Thoracic aorta (tissue), 2 donors: ENCODE measurements at regions not wholly inside any gene's neighbourhood (a gene's known extent, or its start where the extent isn't known, plus 50 kb on each side); places are given as distances from the start of the nearest gene placed in this dataset.
"Not testable (repeated sequence)": the region's sequence is repeated elsewhere in the genome, so short reads cannot be mapped to it uniquely, and the experiment has no call there.

Source experiments
- ATAC-seq: fragments of 150-250 bp; one replicate; pipeline ENCODE4 v1.8.0; 2017; ENCODE audit warnings: low read depth; ENCODE audit not compliant: insufficient number of reproducible peaks, low FRiP score
- DNase-seq: peaks from one replicate; pipeline ENCODE4 v3.0.0-alpha.2; 2020; ENCODE audit warnings: low spot score
- H3K27ac ChIP-seq, 2 donors: fragments of 200-600 bp; sonication (generic); 1 replicate in 1 of 2; 2 replicates in 1 of 2; pipeline ENCODE4 v1.5.1; 2016; ENCODE audit warnings: mild to moderate bottlenecking in 2 of 2, moderate library complexity in 2 of 2
- H3K27me3 ChIP-seq: fragments of 200-600 bp; sonication (generic); replicated peaks from 2 replicates; pipeline ENCODE4 v1.6.0; 2016; ENCODE audit warnings: mild to moderate bottlenecking; ENCODE audit not compliant: insufficient read depth
- H3K36me3 ChIP-seq: fragments of 200-600 bp; sonication (generic); one replicate; pipeline ENCODE4 v1.5.1; 2016
- H3K4me1 ChIP-seq, 2 donors: fragments of 200-600 bp; sonication (generic); 1 replicate in 1 of 2; 2 replicates in 1 of 2; pipeline versions ENCODE4 v1.5.1 to v1.6.0; 2016; ENCODE audit warnings: low read depth in 2 of 2, mild to moderate bottlenecking in 1 of 2; ENCODE audit not compliant: control insufficient read depth in 1 of 2
- H3K4me3 ChIP-seq: fragments of 200-600 bp; sonication (generic); 2 replicates; pipeline ENCODE4 v1.5.1; 2016; ENCODE audit warnings: mild to moderate bottlenecking
- H3K9me3 ChIP-seq: fragments of 200-600 bp; sonication (generic); 2 replicates; pipeline ENCODE4 v1.5.1; 2016
- TF ChIP-seq, protein P1 (sequence below): fragments of 200-600 bp; sonication (generic); IDR thresholded peaks from one replicate; pipeline ENCODE4 v1.5.1; 2019; ENCODE audit warnings: antibody characterized with exemption

DNA sequence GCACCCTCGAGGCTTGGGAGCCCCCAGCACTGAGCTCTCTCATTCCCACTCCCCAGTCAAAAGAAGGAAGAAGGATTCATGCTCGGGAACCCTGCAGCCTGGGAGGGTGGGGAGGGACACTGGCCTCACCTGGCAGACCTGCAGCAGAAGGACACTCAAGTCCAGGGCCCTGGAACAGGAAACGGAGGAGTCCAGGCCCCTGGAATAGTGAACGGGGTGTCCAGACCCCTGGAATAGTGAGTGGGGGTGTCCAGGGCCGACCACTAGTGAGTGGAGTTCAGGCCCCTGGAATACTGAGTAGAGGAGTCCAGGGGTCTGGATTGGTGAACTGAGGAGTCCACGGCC is 292.5 kb downstream of the NDUFA10 start:
- no peak for DNase-seq
- no peak overlapping the region for H3K4me3 ChIP-seq

DNA sequence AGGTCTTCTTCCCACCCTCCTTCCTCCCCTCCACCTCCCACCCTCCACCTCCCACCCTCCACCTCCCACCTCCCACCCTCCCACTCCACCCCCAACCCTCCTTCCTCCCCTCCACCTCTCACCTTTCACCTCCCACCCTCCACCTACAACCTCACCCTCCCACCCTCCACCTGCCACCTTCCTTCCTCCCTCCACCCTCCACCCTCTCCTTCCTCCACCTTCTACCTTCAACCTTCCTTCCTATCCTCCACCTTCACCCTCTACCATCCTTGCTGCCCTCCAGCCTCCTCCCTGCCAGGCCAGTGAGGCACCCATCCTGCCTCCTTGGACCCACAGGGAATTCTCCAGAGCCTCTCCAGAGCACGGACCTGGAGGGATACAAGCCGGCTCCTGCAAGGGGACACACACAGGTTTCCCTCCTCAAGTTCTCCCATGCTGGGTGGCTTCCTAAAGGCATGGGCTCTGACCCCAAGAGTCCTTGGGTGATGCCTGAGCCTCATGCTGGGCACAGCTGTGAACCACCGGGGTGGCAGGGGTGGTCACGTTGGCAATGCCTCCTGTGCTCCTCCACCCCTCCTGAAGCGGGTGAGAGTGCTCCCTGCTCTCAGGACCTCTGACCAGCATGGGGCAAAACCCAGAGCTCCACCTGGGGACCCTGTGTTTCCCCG is 293.0 kb downstream of the NDUFA10 start:
- no peak overlapping the region for H3K4me3 ChIP-seq
- no peak overlapping the region for H3K27ac ChIP-seq
- H3K36me3 ChIP-seq: no peaks in the 10 kb centered on the region
- no peaks in the 10 kb centered on the region for H3K9me3 ChIP-seq
- TF ChIP-seq, protein P1, sequence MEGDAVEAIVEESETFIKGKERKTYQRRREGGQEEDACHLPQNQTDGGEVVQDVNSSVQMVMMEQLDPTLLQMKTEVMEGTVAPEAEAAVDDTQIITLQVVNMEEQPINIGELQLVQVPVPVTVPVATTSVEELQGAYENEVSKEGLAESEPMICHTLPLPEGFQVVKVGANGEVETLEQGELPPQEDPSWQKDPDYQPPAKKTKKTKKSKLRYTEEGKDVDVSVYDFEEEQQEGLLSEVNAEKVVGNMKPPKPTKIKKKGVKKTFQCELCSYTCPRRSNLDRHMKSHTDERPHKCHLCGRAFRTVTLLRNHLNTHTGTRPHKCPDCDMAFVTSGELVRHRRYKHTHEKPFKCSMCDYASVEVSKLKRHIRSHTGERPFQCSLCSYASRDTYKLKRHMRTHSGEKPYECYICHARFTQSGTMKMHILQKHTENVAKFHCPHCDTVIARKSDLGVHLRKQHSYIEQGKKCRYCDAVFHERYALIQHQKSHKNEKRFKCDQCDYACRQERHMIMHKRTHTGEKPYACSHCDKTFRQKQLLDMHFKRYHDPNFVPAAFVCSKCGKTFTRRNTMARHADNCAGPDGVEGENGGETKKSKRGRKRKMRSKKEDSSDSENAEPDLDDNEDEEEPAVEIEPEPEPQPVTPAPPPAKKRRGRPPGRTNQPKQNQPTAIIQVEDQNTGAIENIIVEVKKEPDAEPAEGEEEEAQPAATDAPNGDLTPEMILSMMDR: no peak
- DNase-seq (no peak), ATAC-seq (no peak)
- H3K27me3 ChIP-seq: no peaks in the 10 kb centered on the region
- H3K4me1 ChIP-seq: peaks cover 0 to 13% of the 10 kb centered on the region in 2 donors

More for the DNA sequence above, 292.5 kb downstream of the NDUFA10 start:
- H3K9me3 ChIP-seq: no peaks in the 10 kb centered on the region
- no peak for ATAC-seq
- TF ChIP-seq, protein P1: no peak
- no peaks in the 10 kb centered on the region for H3K27me3 ChIP-seq
- H3K27ac ChIP-seq: no peak overlapping the region
- peaks cover 0 to 11% of the 10 kb centered on the region in 2 donors for H3K4me1 ChIP-seq
- H3K36me3 ChIP-seq: no peaks in the 10 kb centered on the region

DNA sequence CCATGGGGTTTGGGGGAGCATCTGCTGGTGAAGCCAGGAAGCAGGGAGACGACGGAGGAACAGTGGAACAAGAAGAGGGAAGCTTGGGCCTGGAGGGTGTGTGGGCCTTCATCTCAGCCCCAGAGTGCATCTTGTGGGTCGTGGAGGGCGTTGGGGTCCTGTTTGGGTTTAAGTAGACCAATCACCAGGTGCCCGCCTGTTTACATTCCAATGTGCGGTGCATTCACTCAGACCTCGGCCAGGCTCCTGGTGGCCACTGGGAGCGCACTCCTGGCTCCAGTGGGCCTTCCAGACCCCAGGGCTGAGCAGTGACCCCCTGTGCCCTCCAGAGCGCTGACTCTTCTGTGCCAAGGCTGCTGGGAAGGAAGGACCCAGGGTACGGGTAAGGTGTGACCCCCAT is 293.7 kb downstream of the NDUFA10 start:
- H3K4me3 ChIP-seq: no peak overlapping the region
- H3K36me3 ChIP-seq: no peaks in the 10 kb centered on the region
- ATAC-seq (no peak), DNase-seq (no peak)
- H3K27ac ChIP-seq: no peak overlapping the region
- H3K27me3 ChIP-seq: no peaks in the 10 kb centered on the region
- peaks cover 0 to 13% of the 10 kb centered on the region in 2 donors for H3K4me1 ChIP-seq
- no peaks in the 10 kb centered on the region for H3K9me3 ChIP-seq
- TF ChIP-seq, protein P1: no peak

DNA sequence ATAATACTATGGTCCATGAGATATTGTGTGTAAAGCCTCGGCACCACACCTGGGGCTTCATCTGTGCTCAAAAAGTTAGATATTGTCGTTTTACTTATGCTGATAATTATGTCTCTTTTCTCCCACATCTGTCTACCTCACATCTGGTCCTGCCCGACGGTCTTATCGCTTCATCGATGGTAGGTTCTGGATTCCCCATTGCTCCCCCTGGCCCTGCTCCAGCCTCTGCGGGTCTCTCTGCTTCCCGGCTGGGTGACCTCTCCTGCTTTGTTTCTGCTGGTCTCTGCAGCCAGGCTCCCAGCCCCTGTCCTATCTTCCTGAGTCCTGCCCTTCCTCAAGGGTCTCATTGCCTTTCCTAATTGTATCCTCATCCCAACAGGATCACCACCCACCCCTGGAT is 294.2 kb downstream of the NDUFA10 start:
- H3K27me3 ChIP-seq: no peaks in the 10 kb centered on the region
- H3K4me3 ChIP-seq: no peak overlapping the region
- peaks cover 0 to 13% of the 10 kb centered on the region in 2 donors for H3K4me1 ChIP-seq
- no peaks in the 10 kb centered on the region for H3K36me3 ChIP-seq
- TF ChIP-seq, protein P1: no peak
- H3K27ac ChIP-seq: no peak overlapping the region
- no peaks in the 10 kb centered on the region for H3K9me3 ChIP-seq
- DNase-seq (no peak), ATAC-seq (no peak)

DNA sequence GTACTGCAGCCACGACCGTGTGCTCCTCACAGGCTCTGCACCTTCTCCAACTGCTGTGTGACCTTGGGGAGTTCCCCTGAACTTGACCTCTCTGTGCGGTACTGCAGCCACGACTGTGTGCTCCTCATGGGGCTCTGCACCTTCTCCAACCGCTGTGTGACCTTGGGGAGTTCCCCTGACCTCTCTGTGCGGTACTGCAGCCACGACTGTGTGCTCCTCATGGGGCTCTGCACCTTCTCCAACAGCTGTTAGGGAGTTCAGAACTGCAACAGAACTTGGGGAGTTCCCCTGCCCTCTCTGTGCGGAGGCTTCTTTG is 294.6 kb downstream of the NDUFA10 start:
- H3K27ac ChIP-seq, H3K9me3 ChIP-seq, H3K4me3 ChIP-seq, H3K36me3 ChIP-seq, H3K27me3 ChIP-seq, ATAC-seq, DNase-seq: not testable (repeated sequence)
- H3K4me1 ChIP-seq: peaks cover 0 to 13% of the 10 kb centered on the region in 2 donors
